ENCODE measurements at regions not wholly inside any gene's neighbourhood (a gene's known extent, or its start where the extent isn't known, plus 50 kb on each side); places are given as distances from the start of the nearest gene placed in this dataset.

- H4K20me1 ChIP-seq = no peaks in the 10 kb centered on the region; a peak in 1 of 22 replicates
Measured at GRCh38 chr5:174309131-174309795, 263.8 kb downstream of the NSG2 start.

DNA sequence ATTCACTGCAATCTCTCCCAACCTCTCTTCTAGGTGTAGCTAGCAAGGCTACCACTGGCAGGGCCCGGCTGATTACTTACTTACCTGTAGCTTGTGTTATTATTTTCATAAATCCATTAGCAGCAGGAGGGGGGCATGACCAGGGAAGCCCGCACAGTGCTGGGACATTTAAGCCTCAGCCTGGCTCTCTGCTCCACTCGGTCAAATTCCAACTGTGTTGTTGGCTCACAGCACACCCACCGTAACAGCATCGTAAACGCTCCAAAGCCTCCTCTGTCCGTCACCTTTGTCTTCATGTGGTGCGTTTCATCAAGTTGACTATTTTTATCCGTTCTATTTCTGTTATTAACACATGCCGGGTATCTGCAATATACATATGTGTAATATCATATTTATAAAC, 264.7 kb downstream of the NSG2 start:
- peaks cover 0 to 8% (median 0%) of the 10 kb centered on the region in 10 experiments; a peak in 7 of 20 replicates for H3K4me1 ChIP-seq
- H3K36me3 ChIP-seq = no peaks in the 10 kb centered on the region
- no peak overlapping the region for H3K27ac ChIP-seq
- H3K27me3 ChIP-seq = peaks cover 0 to 11% (median 0%) of the 10 kb centered on the region in 11 experiments; a peak in 4 of 22 replicates
- H4K20me1 ChIP-seq = no peaks in the 10 kb centered on the region; a peak in 1 of 22 replicates
- no peaks in the 10 kb centered on the region for H3K9me3 ChIP-seq (replicated peaks in 1 of 11)
- H3K9ac ChIP-seq = no peak overlapping the region
- TF ChIP-seq Cebpa-rat (IDR thresholded peaks at IDR 0.05) = no peak
- H3K4me3 ChIP-seq = no peak overlapping the region
- no peak overlapping the region for H3K4me2 ChIP-seq

More at GRCh38 chr5:174309131-174309795, 263.8 kb downstream of the NSG2 start:
- no peak overlapping the region for H3K9ac ChIP-seq
- H3K36me3 ChIP-seq = no peaks in the 10 kb centered on the region
- H3K9me3 ChIP-seq (replicated peaks in 1 of 11) = no peaks in the 10 kb centered on the region
- H3K27me3 ChIP-seq = peaks cover 0 to 11% (median 0%) of the 10 kb centered on the region in 11 experiments; a peak in 4 of 22 replicates
- H3K4me3 ChIP-seq = no peak overlapping the region
- H3K4me2 ChIP-seq = no peak overlapping the region
- TF ChIP-seq Cebpa-rat (IDR thresholded peaks at IDR 0.05) = no peak
- no peak overlapping the region for H3K27ac ChIP-seq
- H3K4me1 ChIP-seq = peaks cover 0 to 8% (median 0%) of the 10 kb centered on the region in 10 experiments; a peak in 7 of 20 replicates

GRCh38 chr5:174310706-174311105, 265.2 kb downstream of the NSG2 start:
- peaks cover 0 to 11% (median 0%) of the 10 kb centered on the region in 11 experiments; a peak in 4 of 22 replicates for H3K27me3 ChIP-seq
- H3K4me2 ChIP-seq = no peak overlapping the region
- H3K9me3 ChIP-seq (replicated peaks in 1 of 11) = no peaks in the 10 kb centered on the region
- H3K36me3 ChIP-seq = no peaks in the 10 kb centered on the region
- no peak overlapping the region for H3K9ac ChIP-seq
- no peak overlapping the region for H3K27ac ChIP-seq
- H3K4me3 ChIP-seq = no peak overlapping the region
- peaks cover 0 to 8% (median 0%) of the 10 kb centered on the region in 10 experiments; a peak in 7 of 20 replicates for H3K4me1 ChIP-seq
- no peaks in the 10 kb centered on the region; a peak in 1 of 22 replicates for H4K20me1 ChIP-seq
- TF ChIP-seq Cebpa-rat (IDR thresholded peaks at IDR 0.05) = no peak

GRCh38 chr5:174311121-174311520, 265.6 kb downstream of the NSG2 start:
- no peaks in the 10 kb centered on the region for H3K36me3 ChIP-seq
- no peaks in the 10 kb centered on the region for H3K9me3 ChIP-seq (replicated peaks in 1 of 11)
- no peak overlapping the region for H3K27ac ChIP-seq
- no peak overlapping the region for H3K4me2 ChIP-seq
- H3K9ac ChIP-seq = no peak overlapping the region
- peaks cover 0 to 8% (median 0%) of the 10 kb centered on the region in 10 experiments; a peak in 7 of 20 replicates for H3K4me1 ChIP-seq
- H3K4me3 ChIP-seq = no peak overlapping the region
- H4K20me1 ChIP-seq = no peaks in the 10 kb centered on the region; a peak in 1 of 22 replicates
- no peak for TF ChIP-seq Cebpa-rat (IDR thresholded peaks at IDR 0.05)
- H3K27me3 ChIP-seq = peaks cover 0 to 11% (median 0%) of the 10 kb centered on the region in 11 experiments; a peak in 4 of 22 replicates

DNA sequence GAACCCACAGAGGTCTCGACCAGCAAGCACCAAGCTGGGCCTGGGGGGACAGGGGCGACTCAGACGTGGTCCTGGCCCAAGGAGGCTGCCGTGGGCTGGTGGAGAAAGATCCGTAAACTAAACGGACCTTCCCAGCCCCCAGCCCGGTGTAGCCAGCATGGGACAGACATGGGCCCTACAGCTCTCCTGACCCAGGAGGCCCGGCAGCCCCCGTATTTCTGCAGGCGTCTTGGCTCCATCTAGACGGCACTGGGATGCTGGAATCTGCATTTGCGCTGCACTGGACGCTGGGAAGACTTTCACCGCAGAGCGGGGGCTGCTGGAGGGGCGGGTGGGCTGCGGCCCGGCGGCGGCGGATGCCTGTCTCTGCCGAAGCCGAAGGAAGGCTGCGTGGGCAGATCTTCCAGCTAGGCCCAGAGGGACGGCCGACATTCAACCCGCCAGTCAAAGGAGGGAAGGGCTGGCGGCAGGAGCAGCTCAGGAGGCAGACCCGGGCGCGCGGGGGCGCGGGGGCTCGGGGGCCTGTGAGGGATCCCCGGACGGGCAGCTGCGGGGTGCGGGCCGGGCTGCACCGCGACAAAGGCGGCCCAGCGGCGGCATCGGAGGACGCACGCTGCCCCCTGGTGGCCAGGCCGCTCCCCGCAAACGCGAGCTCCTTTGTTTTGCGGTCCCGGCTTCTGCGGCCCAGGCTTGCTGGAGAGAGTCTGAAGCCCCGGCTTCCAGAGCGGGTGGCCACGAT, 266.2 kb downstream of the NSG2 start:
- Histone ChIP-seq H3K36me3 (no peaks in the 10 kb centered on the region), H3K9me3 (replicated peaks in 1 of 11) (no peaks in the 10 kb centered on the region), H3K4me3 (peak overlapping the region in 1 of 10 experiments; percentile 8; a peak in 1 of 20 replicates), H3K27me3 (peaks cover 0 to 11% (median 0%) of the 10 kb centered on the region in 11 experiments; a peak in 4 of 22 replicates), H3K4me1 (peaks cover 0 to 8% (median 0%) of the 10 kb centered on the region in 10 experiments; a peak in 7 of 20 replicates), H4K20me1 (no peaks in the 10 kb centered on the region; a peak in 1 of 22 replicates), H3K9ac (no peak overlapping the region), H3K4me2 (peak overlapping the region; percentile 41 to 62 (median 48); a peak in 20 of 22 replicates), H3K27ac (no peak overlapping the region)
- TF ChIP-seq Cebpa-rat (IDR thresholded peaks at IDR 0.05) = no peak

DNA sequence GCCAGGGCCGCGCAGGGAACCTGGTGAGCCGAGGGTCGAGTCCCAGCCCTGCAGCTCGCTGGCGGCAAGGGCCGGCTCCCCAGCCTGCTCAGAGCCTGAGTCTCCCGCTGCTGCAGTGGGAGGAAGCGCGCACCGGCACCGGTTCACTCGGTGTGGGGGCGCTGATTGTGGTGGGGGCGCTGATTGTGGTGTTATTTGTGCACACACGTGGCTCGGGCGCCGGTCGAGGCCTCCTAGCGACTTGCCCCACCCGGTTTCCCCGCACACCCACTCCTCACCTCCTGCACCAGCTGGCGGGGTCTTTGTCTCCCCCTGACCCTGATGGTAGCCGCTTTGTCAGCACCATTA, 266.7 kb downstream of the NSG2 start:
- H3K27ac ChIP-seq = no peak overlapping the region
- no peaks in the 10 kb centered on the region for H3K9me3 ChIP-seq (replicated peaks in 1 of 11)
- peaks cover 0 to 11% (median 0%) of the 10 kb centered on the region in 11 experiments; a peak in 4 of 22 replicates for H3K27me3 ChIP-seq
- H3K4me1 ChIP-seq = peaks cover 0 to 9% (median 4%) of the 10 kb centered on the region in 10 experiments; a peak in 12 of 20 replicates
- H3K36me3 ChIP-seq = no peaks in the 10 kb centered on the region
- no peak for TF ChIP-seq Cebpa-rat (IDR thresholded peaks at IDR 0.05)
- no peak overlapping the region for H3K9ac ChIP-seq
- no peak overlapping the region for H3K4me3 ChIP-seq
- no peaks in the 10 kb centered on the region; a peak in 1 of 22 replicates for H4K20me1 ChIP-seq
- peak overlapping the region; percentile 41 to 62 (median 48); a peak in 17 of 22 replicates for H3K4me2 ChIP-seq

- Histone ChIP-seq H4K20me1 (no peaks in the 10 kb centered on the region; a peak in 1 of 22 replicates), H3K27me3 (peaks cover 0 to 11% (median 0%) of the 10 kb centered on the region in 11 experiments; a peak in 4 of 22 replicates), H3K36me3 (no peaks in the 10 kb centered on the region), H3K4me2 (peak overlapping the region in 7 of 11 experiments; percentile 41 to 56 (median 48); a peak in 5 of 22 replicates), H3K4me3 (no peak overlapping the region), H3K4me1 (peaks cover 0 to 13% (median 8%) of the 10 kb centered on the region in 10 experiments; a peak in 12 of 20 replicates), H3K9me3 (replicated peaks in 1 of 11) (no peaks in the 10 kb centered on the region), H3K9ac (no peak overlapping the region), H3K27ac (no peak overlapping the region)
- no peak for TF ChIP-seq Cebpa-rat (IDR thresholded peaks at IDR 0.05)
Measured at GRCh38 chr5:174312641-174313040, 267.1 kb downstream of the NSG2 start.

- Histone ChIP-seq H3K4me2 (no peak overlapping the region), H3K4me3 (no peak overlapping the region), H3K27me3 (peaks cover 0 to 11% (median 0%) of the 10 kb centered on the region in 11 experiments; a peak in 4 of 22 replicates), H3K9ac (no peak overlapping the region), H3K4me1 (peaks cover 0 to 14% (median 9%) of the 10 kb centered on the region in 10 experiments; a peak in 12 of 20 replicates), H3K27ac (no peak overlapping the region), H3K9me3 (replicated peaks in 1 of 11) (no peaks in the 10 kb centered on the region), H3K36me3 (no peaks in the 10 kb centered on the region), H4K20me1 (no peaks in the 10 kb centered on the region; a peak in 1 of 22 replicates)
- TF ChIP-seq Cebpa-rat (IDR thresholded peaks at IDR 0.05) = no peak
Measured at GRCh38 chr5:174313615-174314014, 268.1 kb downstream of the NSG2 start.

DNA sequence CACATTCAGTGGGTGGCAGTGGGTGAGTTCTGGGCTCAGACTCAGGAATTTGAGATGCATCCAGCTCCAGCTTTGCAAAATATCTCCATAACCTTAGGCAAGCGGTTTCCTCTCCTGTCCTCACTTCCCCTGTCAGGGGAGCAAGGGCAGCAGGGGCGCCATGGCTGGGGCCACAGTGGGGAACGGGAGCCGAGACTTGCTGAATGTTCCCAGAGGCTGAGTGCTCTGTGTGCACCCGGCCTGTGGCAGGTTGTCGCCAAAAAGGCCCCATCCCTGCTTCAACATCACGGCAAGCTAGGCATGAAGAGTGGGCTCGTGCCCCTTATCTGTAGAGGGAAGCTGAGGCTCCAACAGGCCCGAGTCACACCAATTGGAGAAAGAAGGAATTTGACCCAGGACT, 268.8 kb downstream of the NSG2 start:
- peaks cover 0 to 11% (median 0%) of the 10 kb centered on the region in 11 experiments; a peak in 4 of 22 replicates for H3K27me3 ChIP-seq

More for the DNA sequence above, 268.8 kb downstream of the NSG2 start:
- no peak overlapping the region for H3K9ac ChIP-seq
- H3K4me3 ChIP-seq = no peak overlapping the region
- no peaks in the 10 kb centered on the region for H3K9me3 ChIP-seq (replicated peaks in 1 of 11)
- H3K36me3 ChIP-seq = no peaks in the 10 kb centered on the region
- H3K27ac ChIP-seq = no peak overlapping the region
- no peak for TF ChIP-seq Cebpa-rat (IDR thresholded peaks at IDR 0.05)
- no peak overlapping the region for H3K4me2 ChIP-seq
- no peaks in the 10 kb centered on the region; a peak in 1 of 22 replicates for H4K20me1 ChIP-seq
- peaks cover 0 to 14% (median 9%) of the 10 kb centered on the region in 10 experiments; a peak in 12 of 20 replicates for H3K4me1 ChIP-seq
